GM18511 (cell line): ENCODE measurements at regions not wholly inside any gene's neighbourhood (a gene's known extent, or its start where the extent isn't known, plus 50 kb on each side); places are given as distances from the start of the nearest gene placed in this dataset.

Source experiments
- ATAC-seq: cut with Tn5 transposase; IDR thresholded peaks from one replicate; pipeline ENCODE4 v1.9.1; 2021; ENCODE audit warnings: mild to moderate bottlenecking, moderate library complexity; ENCODE audit not compliant: unreplicated experiment

DNA sequence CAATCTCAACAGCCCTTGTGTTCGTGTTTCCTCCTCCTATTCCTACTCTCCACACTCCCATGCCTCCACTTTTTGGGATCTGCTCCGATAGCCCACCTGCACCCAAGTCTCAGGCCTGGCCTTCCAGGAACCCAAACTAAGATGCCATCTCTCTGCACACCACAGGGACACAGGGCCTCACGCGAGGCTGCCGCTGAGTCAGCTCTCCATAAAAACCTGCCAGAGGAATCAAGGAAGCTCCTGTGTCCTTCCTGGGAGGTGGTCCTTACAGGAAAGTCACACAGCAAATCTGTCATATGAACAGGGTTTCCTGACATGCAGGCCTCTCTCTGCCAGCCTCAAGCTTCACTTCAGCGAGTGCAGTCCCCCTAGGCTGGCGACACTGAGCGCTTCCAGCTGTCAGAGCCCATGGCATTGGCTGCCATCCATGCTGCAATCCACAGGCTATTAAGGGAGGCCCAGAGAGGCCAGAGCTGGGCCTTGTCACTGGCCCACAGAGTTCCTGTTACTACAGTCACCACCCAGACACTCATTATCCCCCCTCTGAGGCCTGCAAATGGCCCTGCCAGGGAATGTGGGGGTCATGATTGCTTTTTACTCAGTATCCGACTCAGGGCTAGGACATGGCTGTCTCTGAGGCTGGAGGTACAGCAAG, 151.4 kb downstream of the OAT start:
- ATAC-seq = no peak

DNA sequence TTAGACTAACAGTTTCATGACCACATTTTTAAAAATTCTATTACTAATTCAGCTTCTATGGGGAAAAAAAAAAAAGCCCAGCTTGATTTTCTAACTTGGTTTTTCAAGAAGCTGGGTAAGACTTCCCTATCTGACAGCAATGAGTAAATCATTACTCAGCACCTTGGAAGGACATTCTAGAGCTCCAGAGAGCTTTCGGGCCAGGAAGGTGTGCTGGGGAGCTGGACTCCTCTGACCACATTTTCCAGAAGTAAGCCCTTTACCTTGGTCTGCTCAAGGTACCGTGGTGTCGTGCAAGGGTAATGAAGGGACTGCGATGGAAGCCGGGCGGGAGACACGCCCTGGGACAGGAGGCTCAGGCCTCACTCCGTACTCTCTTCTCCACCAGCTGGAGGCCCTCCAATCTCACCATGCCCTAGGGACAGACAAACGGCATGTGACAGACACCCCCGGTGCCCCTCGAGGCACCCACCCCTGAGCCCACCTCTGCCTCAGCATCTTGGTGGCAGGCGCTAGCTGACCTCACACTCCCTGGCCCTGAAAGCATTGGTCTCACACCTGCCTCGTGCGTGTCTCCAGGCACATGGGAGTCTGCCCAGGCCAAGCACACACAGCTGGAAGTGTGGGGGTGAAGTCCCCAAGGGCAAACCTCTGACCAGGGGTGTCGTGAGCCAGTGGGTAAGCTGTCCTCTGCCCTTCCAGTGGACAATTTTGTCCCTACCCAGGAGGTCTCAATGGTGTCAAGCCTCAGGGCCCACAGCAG, 152.1 kb downstream of the OAT start:
- no peak for ATAC-seq

DNA sequence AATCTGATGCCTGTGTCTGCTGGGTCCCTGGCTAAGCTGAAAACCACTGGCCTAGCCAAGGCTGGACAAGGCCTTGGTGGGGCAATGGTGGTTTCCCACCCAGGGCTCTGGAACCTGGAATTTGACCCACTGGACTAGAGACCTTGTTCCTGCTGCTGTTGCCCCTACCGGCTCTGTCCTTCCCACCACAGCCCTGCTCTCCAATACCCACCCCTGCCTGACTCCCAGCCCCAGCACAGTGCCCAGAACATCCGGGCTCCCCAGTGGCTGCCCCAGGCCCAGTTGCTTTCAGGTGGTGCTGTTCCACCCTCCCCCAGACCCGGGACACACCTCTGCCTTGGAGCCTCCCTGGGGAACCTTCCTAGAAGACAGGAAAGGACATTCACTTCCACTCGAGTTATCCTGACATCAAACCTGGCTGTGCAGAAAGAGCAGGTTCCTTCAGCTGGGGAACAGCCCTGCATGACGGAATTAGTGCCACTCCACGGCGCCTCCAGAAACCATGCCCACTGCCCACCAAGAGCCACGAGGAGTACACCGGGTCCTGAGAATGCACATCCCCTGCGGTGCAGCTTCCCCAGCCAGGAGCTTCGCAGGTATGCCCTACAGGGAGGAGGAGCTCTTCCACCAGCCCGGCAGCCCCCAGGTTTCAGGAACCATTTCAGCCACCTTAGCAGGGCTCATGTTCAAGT, 152.8 kb downstream of the OAT start:
- no peak for ATAC-seq

DNA sequence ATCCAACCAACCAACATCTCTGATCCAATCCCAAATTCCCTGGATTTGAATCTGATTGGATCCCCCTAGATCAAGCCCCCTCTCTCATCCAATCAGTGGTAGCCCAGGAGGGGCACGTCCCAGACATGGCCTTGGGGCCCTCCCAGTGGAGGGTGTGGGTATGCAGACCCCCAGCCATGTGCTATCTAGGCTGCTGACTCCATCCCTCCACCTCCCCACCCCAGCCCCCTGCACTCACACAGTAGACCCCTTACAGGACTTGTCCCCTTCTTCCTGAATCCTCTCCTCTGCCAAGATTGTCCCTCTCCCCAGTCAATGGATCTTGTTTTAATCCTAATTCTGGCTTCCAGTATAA, 153.4 kb downstream of the OAT start:
- ATAC-seq = no peak

DNA sequence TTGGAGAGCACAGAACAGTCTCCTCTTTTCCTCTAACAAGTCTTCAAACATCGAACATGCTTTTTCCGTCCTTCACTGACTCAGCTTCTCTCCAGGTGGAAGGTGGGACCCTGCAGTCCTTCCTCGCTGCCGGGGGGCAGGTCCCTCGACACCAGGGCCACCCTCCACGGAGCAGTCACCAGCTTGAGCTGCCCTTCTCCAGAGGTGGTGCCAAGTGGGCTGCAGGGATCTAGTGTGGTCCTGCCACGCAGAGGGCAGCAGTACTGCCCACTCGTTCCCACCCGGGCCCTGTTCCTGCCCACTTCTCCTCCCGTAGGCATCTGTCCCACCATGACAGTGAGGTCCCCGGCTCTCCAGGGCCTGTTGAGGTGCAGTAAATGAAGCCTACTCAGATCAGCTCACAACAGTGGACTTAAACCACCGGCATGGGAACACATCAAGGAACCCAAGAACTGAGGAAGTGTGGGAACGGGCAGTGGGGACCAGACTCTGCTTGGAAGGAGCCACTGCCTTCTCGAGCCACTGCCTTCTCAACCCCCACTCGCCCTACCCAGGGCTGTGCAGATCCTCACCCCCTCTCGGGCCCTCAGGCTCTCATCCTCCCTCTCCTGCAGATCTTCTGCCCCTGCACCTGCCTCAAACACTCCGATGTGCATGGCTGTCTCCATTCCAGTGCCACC, 153.9 kb downstream of the OAT start:
- ATAC-seq = no peak

DNA sequence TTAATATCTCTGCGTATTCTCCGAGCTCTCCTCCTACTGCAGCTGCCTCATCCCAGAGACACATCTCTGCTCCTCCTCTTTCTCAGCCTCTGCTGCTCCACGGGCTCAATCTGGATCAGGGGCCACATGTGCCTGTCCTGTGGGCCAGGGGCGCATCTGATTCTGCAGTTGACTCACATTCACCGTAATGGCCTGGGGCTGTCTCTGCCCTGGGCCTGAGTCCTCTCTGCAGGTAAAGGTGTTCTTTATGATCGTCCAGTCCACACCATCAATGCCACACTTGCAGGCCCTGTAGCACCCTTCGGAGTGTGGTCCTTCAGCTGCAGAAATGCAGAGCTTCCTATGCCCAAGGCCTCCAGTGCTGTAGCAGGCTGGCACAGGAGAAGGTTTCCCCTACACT, 154.5 kb downstream of the OAT start:
- ATAC-seq = no peak

DNA sequence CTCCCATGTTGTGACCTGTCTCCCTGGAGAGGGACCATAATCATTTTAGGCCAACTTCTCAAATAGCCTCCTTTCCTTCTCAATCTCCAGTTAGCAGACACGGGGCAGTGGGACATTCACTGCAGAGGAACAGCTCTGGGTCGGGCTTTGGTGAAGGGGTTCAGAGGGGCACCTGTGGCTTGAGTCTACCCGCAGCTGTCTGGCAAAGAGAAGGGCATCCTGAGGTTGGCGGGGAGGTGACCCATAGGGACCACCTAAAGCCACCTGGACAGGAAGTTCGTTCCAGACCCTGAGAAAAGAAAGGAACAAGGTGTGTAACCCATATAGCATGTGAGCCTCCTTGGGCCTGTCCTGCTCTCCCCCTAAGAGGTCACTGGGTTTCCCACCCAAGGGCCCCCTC, 155.0 kb downstream of the OAT start:
- no peak for ATAC-seq

DNA sequence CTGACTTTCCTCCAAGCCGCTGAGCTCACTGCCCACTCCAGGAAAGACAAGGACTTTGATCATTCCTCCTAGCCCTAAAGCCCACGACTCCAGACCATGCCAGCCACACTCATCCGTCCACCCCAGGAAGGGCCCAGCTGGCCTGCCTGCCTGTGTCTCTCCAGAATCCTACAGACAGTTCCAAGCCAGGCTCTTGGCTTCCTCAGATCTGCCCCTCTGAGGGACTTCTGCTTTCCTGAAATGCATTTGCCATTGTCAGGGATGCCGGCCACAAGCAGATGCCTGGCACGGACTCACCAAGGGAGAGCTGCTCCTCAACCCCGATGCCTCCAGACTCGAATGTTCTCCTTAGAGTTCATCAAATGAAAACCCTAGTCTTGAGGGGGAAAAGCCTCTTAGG, 155.8 kb downstream of the OAT start:
- ATAC-seq = no peak

DNA sequence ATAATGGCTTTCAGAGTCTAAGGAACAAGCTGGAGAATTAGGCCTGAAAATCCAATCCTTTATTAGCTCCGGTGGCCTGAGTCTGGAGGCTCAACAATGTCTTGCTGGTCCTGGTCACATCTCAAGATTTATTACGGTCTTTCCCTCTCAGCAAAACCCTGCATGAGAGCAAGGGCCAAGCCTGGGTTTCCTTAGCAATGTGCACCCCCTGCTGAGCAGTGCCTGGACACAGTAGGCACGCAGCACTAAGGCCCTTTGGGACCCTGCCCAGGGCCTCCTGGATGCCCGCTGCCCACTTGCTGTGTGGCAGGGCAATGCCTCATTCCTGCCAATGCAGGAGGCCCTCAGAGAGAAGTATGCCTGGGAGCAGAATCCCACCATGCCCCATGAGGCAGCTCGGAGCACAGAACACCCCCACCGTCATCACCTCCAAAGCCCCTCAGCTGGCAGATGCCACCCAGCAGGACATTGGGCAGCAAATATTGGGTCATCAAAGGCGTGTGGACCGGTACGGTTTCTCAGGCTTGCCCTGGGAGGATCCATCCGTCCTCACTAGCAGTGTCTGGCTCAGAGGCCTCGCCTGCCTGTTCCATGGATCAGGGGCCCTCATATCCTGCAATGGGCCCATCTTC, 156.4 kb downstream of the OAT start:
- ATAC-seq = no peak

DNA sequence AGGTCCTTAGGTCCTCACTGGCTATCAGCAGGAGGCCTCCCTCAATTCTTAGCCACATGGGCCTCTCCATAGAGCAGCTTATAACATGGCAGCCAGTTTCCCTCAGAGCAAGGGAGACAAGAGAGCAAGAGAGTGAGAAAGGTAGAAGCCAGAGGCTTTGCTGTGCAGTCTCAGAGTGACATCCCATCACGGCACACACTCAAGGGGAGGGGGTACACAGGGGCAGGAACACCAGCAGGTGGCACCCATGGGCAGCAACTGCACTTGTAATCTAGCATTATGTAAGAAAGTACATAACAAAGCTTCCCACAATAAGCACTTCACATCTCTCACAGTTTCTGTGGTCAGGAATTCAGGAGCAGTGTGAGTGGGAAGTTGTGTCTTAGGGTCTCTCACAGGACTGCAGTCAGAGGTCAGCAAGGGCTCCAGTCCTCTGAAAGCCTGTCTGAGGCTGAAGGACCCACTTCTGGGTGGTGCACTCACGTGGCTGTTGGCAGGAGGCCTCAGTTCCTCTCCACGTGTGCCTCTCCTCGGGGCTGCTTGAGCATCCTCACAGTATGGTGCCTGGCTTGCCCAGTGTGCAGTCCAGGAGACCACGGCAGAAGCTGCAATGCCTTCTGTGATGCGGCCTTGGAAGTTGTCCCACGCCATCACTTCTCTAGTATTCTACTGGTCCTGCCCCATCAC, 159.4 kb downstream of the OAT start:
- no peak for ATAC-seq

DNA sequence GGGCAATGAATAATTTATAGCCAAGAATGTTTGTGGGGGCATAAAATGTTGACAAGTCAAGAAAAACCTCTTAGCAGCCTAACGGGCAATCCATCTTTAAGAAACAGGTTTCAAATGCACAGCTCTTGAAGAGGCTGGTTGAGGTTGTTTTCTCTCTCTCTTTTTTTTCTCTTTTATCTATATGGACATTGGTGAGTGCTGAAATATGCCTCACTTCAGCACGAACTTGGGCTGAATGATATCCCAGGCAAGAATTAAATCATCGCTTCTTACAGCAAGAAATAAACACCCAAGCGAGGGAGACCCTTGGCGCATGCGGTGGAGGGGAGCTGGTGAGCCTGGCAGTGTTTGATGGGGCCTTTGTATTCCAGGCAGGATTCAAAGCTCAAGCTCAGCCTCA, 160.9 kb downstream of the OAT start:
- ATAC-seq = no peak

DNA sequence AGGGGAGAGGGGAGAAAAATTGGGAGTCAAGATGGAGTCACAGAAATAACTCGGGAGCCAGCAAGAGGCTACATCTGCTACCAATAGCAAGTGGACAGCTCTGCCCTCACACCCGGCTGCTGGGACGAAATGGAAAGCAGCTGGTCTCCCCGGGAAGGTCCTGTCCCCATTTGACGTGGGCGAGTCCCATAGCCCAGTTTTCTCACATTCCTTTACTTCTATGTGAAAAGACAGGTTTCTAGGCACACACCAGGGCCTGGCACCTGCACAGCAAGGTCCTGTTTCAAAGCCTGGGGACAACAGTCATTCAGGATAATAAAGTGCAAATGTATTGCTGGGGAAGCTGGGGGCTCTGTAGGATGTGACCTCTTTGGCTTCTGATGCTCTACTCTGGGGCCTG, 162.6 kb downstream of the OAT start:
- ATAC-seq = no peak

DNA sequence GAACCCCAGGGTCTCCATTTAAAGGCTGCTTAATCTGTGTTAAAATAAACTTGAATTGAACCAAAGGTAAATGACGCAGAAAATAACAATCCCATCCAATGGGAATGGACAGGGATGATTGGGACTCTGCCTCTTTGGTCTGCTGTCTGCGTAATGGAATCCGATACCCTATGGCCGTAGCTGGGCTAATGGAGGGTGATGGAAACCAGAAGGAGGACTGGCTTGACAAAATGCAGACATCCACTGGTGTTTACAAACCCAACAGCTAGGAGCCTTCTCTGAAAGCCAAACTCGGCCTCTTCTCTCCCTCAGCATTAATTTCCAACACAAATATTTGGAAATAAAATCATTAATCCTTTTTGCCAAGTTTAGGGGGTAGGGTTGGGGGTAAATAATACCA, 162.2 kb upstream of the CHST15 start:
- ATAC-seq = no peak

DNA sequence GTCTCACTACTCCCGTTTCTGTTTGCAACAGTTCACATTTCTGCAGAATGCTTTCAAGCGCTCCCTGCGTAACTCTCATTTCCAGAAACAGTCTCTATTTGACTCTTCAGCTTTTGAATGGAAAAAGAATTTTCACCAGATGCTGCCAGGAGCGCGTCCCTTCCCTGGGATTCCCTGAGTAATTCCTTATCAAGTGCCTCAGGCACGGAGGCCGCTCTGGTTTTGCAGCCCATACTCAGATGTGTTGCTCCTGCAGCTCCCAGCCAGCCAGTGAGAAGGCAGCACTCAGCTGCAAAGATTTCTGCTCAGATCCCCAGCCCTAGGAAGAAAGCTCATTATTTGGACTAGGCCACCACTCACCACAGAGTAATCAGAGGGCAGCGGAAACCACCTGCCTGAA, 161.1 kb upstream of the CHST15 start:
- no peak for ATAC-seq

DNA sequence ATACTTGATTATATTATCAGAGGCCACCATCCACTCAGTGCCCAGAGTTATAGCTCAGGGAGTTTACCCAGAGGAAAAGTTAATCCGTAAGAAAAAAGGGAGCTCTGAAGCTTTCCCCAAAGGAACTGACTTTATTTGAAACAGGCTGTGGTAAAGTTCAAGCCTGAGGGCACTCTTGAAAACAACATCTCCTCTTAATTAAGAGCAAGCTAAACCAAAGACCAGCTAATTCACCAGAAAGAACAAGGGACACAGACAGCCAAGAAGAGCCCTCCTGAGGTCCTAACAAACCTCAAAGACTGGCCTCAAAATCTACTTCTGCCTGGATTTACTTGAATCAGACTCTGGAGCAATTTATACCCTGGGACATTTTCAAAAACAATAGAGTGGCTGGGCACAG, 159.6 kb upstream of the CHST15 start:
- ATAC-seq = no peak

DNA sequence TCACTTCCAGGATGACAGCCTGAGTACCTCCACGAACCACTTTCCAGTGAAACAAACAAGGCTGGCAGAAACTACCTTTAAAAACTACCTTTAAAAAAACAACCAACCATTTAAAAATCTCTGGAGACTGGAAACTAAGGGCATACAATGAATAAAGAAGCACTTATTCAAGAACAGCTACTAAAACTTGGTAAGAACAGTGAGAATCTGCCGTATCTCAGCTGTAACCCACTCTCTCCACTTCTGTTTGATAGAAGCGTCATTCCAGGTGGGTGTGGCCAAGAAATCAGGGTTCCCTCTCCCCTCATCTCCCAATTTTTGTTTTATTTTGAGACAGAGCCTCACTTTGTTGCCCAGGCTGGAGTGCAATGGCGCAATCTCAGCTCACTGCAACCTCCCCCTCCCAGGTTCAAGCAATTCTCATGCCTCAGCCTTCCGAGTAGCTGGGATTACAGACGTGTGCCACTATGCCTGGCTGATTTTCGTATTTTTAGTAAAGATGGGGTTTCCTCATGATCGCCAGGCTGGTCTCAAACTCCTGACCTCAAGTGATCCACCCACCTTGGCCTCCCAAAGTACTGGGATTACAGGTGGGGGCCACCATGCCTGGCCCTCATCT, 158.8 kb upstream of the CHST15 start:
- no peak for ATAC-seq

DNA sequence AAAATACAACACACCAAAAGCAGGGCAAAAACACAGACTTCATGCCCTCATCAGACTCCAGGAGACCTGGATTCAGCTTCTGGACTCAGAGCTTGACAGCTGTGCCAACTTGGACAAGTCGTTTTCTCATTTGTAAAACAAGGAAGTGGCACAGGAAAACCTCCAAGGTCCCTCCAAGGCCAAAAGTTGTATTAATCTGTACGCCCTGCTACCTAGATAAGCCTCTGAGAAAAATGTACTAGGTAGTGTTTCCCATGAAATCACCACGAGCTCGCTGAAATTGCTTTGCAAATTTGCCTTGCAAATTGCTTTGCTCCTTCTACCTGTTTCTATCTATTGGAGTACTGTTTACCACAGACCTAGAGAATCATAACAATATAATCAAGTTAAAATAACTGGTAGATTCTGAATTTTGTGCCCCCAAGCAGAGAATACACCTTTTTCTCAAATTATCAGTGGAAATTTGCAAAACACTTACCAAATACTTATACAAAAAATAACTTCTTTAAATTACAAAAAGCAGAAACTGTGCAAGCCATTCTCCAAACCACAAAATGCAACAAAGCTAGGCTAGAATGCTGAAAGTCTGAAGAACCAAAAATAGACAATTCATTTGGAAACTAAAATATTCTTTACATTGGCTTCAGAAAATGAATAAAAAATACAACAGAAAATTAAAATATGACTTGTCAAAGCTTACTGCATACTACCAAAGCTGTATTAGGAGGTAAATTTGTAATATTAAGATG, 158.1 kb upstream of the CHST15 start:
- no peak for ATAC-seq

DNA sequence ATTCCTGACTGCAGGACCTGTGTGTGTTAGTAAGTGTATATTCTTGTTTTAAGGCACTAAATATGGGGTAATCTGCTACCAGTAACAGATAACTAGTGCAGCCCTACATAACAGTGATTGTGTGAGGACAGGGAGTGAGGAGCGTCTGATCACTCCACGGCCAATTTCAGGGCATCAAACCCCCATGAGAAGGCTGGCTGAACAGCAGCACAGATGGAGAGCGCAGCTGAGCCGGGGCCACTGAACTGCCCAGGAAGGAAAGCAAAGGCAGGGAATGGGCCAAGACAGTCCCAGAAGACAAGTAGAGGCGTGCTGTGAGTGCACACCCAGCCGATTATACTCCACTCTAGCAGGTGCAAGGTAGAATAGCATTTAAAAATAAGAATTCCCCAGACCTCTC, 157.1 kb upstream of the CHST15 start:
- no peak for ATAC-seq

DNA sequence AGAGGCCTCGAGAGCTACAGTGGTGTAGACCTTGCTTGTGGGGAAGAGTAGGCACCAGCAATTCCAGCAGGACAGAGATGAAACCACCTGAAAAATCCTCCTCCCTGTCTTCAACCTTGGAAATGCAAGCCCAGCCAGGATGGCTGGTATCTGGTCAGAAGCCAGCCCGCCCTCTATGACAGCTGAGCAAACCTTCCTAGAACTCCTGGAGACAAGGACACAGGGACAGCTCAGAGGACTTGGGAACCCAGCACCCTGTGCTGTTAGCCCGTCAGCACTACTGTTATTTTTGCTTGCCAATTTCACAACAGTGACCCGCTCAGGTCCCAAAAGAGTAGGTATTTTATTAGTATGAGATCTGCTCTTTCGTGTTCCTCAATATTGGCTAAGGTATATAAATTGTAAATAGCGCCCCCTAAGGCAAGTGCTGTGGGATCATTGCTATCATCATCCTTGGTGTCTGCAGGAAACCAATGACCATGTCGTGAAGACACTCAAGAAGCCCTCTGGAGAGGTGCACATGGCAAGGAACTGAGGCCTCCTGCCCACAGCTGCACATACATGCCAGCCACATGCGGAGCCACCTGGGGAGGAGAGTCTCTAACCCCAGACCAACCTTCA, 156.5 kb upstream of the CHST15 start:
- ATAC-seq = no peak
